ENCODE measurements at regions not wholly inside any gene's neighbourhood (a gene's known extent, or its start where the extent isn't known, plus 50 kb on each side); places are given as distances from the start of the nearest gene placed in this dataset.

DNA sequence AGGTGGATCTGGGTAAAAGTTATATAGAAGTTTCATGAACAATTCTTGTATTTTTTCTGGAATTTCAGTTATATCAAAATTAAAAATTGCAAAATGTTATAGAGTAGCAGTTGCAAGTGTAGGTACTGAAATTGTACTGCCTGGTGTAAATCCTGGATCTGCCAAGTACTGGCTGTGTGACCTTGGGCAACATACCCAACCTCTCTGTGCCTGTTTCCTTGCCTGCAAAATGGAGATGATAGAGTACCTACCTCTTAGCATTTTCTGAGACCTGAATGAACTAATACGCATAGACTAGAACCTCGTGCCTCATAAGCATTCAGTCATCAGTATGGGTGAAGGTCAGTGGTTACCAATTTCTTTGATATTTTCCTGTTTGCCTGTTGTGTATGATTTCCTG, 290.0 kb upstream of the KAZN start:
- no peak for TF ChIP-seq CTCF (IDR thresholded peaks at IDR 0.05; ENCODE audit: insufficient read depth, low read length, poor library complexity, severe bottlenecking)
- no peak for TF ChIP-seq EZH2phosphoT487 (conservative IDR thresholded peaks at IDR 0.05; ENCODE audit: low read length)

Measured in SU-DHL-6 (cell line).